Karpas-422 (cell line): ENCODE measurements at regions not wholly inside any gene's neighbourhood (a gene's known extent, or its start where the extent isn't known, plus 50 kb on each side); places are given as distances from the start of the nearest gene placed in this dataset.

Experiments
- DNase-seq: peaks from one replicate; pipeline ENCODE4 v3.0.0-alpha.2; 2015
- H2AFZ ChIP-seq: fragments of 200-600 bp; sonication (generic); 2 replicates; pipeline ENCODE4 v1.6.1; 2014; ENCODE audit warnings: antibody characterized with exemption, low read length, mixed read lengths
- H3K27ac ChIP-seq: fragments of 200-600 bp; sonication (generic); 2 replicates; pipeline ENCODE4 v1.5.1; 2014; ENCODE audit warnings: mild to moderate bottlenecking, low read length, moderate library complexity
- H3K27me3 ChIP-seq: fragments of 200-600 bp; sonication (generic); 2 replicates; pipeline ENCODE4 v1.6.1; 2014; ENCODE audit warnings: low read length, mixed read lengths
- H3K36me3 ChIP-seq: fragments of 200-600 bp; sonication (generic); 2 replicates; pipeline ENCODE4 v1.6.1; 2014; ENCODE audit warnings: low read length, mixed read lengths; ENCODE audit not compliant: insufficient read depth
- H3K4me1 ChIP-seq: fragments of 200-600 bp; sonication (generic); 2 replicates; pipeline ENCODE4 v1.6.1; 2014; ENCODE audit warnings: mild to moderate bottlenecking, low read length, mixed read lengths
- H3K4me2 ChIP-seq: fragments of 200-600 bp; sonication (generic); 2 replicates; pipeline ENCODE4 v1.6.1; 2014; ENCODE audit warnings: low read length, low read depth, mild to moderate bottlenecking; ENCODE audit not compliant: poor library complexity, severe bottlenecking
- H3K4me3 ChIP-seq: fragments of 200-600 bp; sonication (generic); 2 replicates; pipeline ENCODE4 v1.5.1; 2014; ENCODE audit warnings: mild to moderate bottlenecking, antibody characterized with exemption, low read length, mixed read lengths
- H3K79me2 ChIP-seq: fragments of 200-600 bp; sonication (generic); 2 replicates; pipeline ENCODE4 v1.6.1; 2014; ENCODE audit warnings: mild to moderate bottlenecking, low read length, mixed read lengths
- H3K9ac ChIP-seq: fragments of 200-600 bp; sonication (generic); 2 replicates; pipeline ENCODE4 v1.6.0; 2014; ENCODE audit warnings: low read length
- H3K9me2 ChIP-seq: fragments of 200-600 bp; sonication (generic), shearing (Covaris generic); replicated peaks from 2 replicates; pipeline ENCODE4 v1.6.0; 2014; ENCODE audit warnings: mild to moderate bottlenecking, low read length, moderate library complexity; ENCODE audit not compliant: insufficient read depth
- H3K9me3 ChIP-seq: fragments of 300-700, 200-600 bp; sonication (generic); 2 replicates; pipeline ENCODE4 v1.6.1; 2014; ENCODE audit warnings: low read length, mixed read lengths
- H4K20me1 ChIP-seq: fragments of 200-600 bp; sonication (generic); 2 replicates; pipeline ENCODE4 v1.6.1; 2014; ENCODE audit warnings: mild to moderate bottlenecking, antibody characterized with exemption, low read length, low read depth; ENCODE audit not compliant: insufficient read depth

GRCh38 chr14:48991141-48991540, 595.0 kb downstream of the RPS29 start:
- Histone ChIP-seq H3K4me2 (no peak overlapping the region), H4K20me1 (no peaks in the 10 kb centered on the region), H3K36me3 (no peaks in the 10 kb centered on the region), H3K9me2 (no peaks in the 10 kb centered on the region), H3K9me3 (peaks cover 5% of the 10 kb centered on the region; the same call in 1 of the 2 replicates), H3K4me3 (no peak overlapping the region), H3K4me1 (no peaks in the 10 kb centered on the region), H3K9ac (no peak overlapping the region), H3K79me2 (no peaks in the 10 kb centered on the region), H3K27ac (no peak overlapping the region), H3K27me3 (no peaks in the 10 kb centered on the region), H2AFZ (no peak overlapping the region)
- DNase-seq, result no peak

- Histone ChIP-seq H3K4me2 (no peak overlapping the region), H3K27ac (no peak overlapping the region), H3K9me3 (no peaks in the 10 kb centered on the region), H3K9ac (no peak overlapping the region), H2AFZ (no peak overlapping the region), H3K4me3 (no peak overlapping the region), H3K27me3 (no peaks in the 10 kb centered on the region), H3K36me3 (no peaks in the 10 kb centered on the region), H4K20me1 (no peaks in the 10 kb centered on the region), H3K9me2 (no peaks in the 10 kb centered on the region), H3K79me2 (no peaks in the 10 kb centered on the region), H3K4me1 (no peaks in the 10 kb centered on the region)
- no peak for DNase-seq
These were observed 602.8 kb downstream of the RPS29 start for GRCh38 chr14:48983351-48983888.

GRCh38 chr14:48974994-48975393, 611.2 kb downstream of the RPS29 start:
- Histone ChIP-seq H3K4me3 (no peak overlapping the region), H3K27me3 (no peaks in the 10 kb centered on the region), H3K79me2 (no peaks in the 10 kb centered on the region), H3K9me2 (no peaks in the 10 kb centered on the region), H3K9ac (no peak overlapping the region), H3K4me1 (no peaks in the 10 kb centered on the region), H3K36me3 (no peaks in the 10 kb centered on the region), H3K27ac (no peak overlapping the region), H2AFZ (no peak overlapping the region), H3K9me3 (peaks cover 7% of the 10 kb centered on the region; the same call in 1 of the 2 replicates), H4K20me1 (no peaks in the 10 kb centered on the region), H3K4me2 (no peak overlapping the region)
- peak; percentile 47 for DNase-seq

GRCh38 chr14:48973151-48973550, 613.0 kb downstream of the RPS29 start:
- Histone ChIP-seq H3K9me2 (no peaks in the 10 kb centered on the region), H3K36me3 (no peaks in the 10 kb centered on the region), H2AFZ (no peak overlapping the region), H3K4me3 (no peak overlapping the region), H3K4me2 (no peak overlapping the region), H3K9ac (no peak overlapping the region), H3K27ac (no peak overlapping the region), H3K4me1 (no peaks in the 10 kb centered on the region), H4K20me1 (no peaks in the 10 kb centered on the region), H3K9me3 (peaks cover 7% of the 10 kb centered on the region; the same call in 1 of the 2 replicates), H3K79me2 (no peaks in the 10 kb centered on the region), H3K27me3 (no peaks in the 10 kb centered on the region)
- no peak for DNase-seq

- Histone ChIP-seq H3K9me3 (peaks cover 4% of the 10 kb centered on the region; the same call in 1 of the 2 replicates), H2AFZ (no peak overlapping the region), H3K79me2 (no peaks in the 10 kb centered on the region), H3K4me1 (no peaks in the 10 kb centered on the region), H3K27me3 (no peaks in the 10 kb centered on the region), H3K27ac (no peak overlapping the region), H3K4me3 (no peak overlapping the region), H3K9me2 (no peaks in the 10 kb centered on the region), H3K4me2 (no peak overlapping the region), H3K36me3 (no peaks in the 10 kb centered on the region), H4K20me1 (no peaks in the 10 kb centered on the region), H3K9ac (no peak overlapping the region)
- no peak for DNase-seq
These were observed 615.2 kb downstream of the RPS29 start for GRCh38 chr14:48970943-48971342.

- H3K4me1 ChIP-seq, result no peaks in the 10 kb centered on the region
- no peaks in the 10 kb centered on the region for H3K9me3 ChIP-seq
- DNase-seq, result no peak
- no peak overlapping the region for H3K27ac ChIP-seq
- no peak overlapping the region for H3K9ac ChIP-seq
- no peak overlapping the region for H3K4me2 ChIP-seq
- H3K27me3 ChIP-seq, result no peaks in the 10 kb centered on the region
- no peak overlapping the region for H2AFZ ChIP-seq
- no peaks in the 10 kb centered on the region for H3K9me2 ChIP-seq
- H3K36me3 ChIP-seq, result no peaks in the 10 kb centered on the region
- no peaks in the 10 kb centered on the region for H4K20me1 ChIP-seq
- H3K4me3 ChIP-seq, result no peak overlapping the region
- H3K79me2 ChIP-seq, result no peaks in the 10 kb centered on the region
These were observed 618.8 kb downstream of the RPS29 start for GRCh38 chr14:48967419-48967818.

GRCh38 chr14:48963231-48963790, 622.9 kb downstream of the RPS29 start:
- Histone ChIP-seq H3K27me3 (no peaks in the 10 kb centered on the region), H3K79me2 (no peaks in the 10 kb centered on the region), H3K9me3 (peaks cover 3% of the 10 kb centered on the region; the same call in 1 of the 2 replicates), H3K9ac (no peak overlapping the region), H3K27ac (no peak overlapping the region), H3K4me3 (no peak overlapping the region), H2AFZ (no peak overlapping the region), H3K36me3 (no peaks in the 10 kb centered on the region), H3K9me2 (no peaks in the 10 kb centered on the region), H4K20me1 (no peaks in the 10 kb centered on the region), H3K4me2 (no peak overlapping the region), H3K4me1 (no peaks in the 10 kb centered on the region)
- DNase-seq, result no peak

GRCh38 chr14:48957486-48957885, 628.7 kb downstream of the RPS29 start:
- peaks cover 9% of the 10 kb centered on the region for H3K4me1 ChIP-seq
- H3K27me3 ChIP-seq, result no peaks in the 10 kb centered on the region
- H3K36me3 ChIP-seq, result no peaks in the 10 kb centered on the region
- DNase-seq, result no peak
- H3K9me3 ChIP-seq, result peaks cover 10% of the 10 kb centered on the region
- H3K79me2 ChIP-seq, result no peaks in the 10 kb centered on the region
- H3K9me2 ChIP-seq, result no peaks in the 10 kb centered on the region
- H3K4me2 ChIP-seq, result no peak overlapping the region
- H2AFZ ChIP-seq, result no peak overlapping the region
- H3K4me3 ChIP-seq, result no peak overlapping the region
- H3K9ac ChIP-seq, result no peak overlapping the region
- no peak overlapping the region for H3K27ac ChIP-seq
- H4K20me1 ChIP-seq, result no peaks in the 10 kb centered on the region
